ENCODE measurements at regions not wholly inside any gene's neighbourhood (a gene's known extent, or its start where the extent isn't known, plus 50 kb on each side); places are given as distances from the start of the nearest gene placed in this dataset.

- no peak overlapping the region for H3K9ac ChIP-seq (ENCODE audit: low read depth in 1 of 2, low read length in 2 of 2)
- 90% methylated on average over 4 of the region's 4 CpGs for WGBS
- H3K27me3 ChIP-seq (ENCODE audit: control insufficient read depth in 4 of 4, insufficient read depth in 4 of 4, low read length in 3 of 4): no peaks in the 10 kb centered on the region
- no peaks in the 10 kb centered on the region for H3K36me3 ChIP-seq (ENCODE audit: control insufficient read depth in 4 of 4, insufficient read depth in 3 of 4, low read depth in 1 of 4, low read length in 3 of 4)
- H3K4me3 ChIP-seq (ENCODE audit: low read depth in 1 of 3, low read length in 3 of 3): no peak overlapping the region
- no peak overlapping the region for H3K27ac ChIP-seq (ENCODE audit: low read depth in 1 of 2, low read length in 2 of 2)
- H3K4me1 ChIP-seq (ENCODE audit: control insufficient read depth in 4 of 4, insufficient read depth in 4 of 4, low read length in 3 of 4): no peaks in the 10 kb centered on the region
- TF ChIP-seq ZBTB33 (IDR thresholded peaks at IDR 0.05) (no peak), GABPA (IDR thresholded peaks at IDR 0.05 in 1 of 2, conservative IDR thresholded peaks at IDR 0.05 in 1 of 2) (no peak), MAX (IDR thresholded peaks at IDR 0.05) (no peak), CTCF (IDR thresholded peaks at IDR 0.05; ENCODE audit: low read depth, low read length, missing input control) (no peak), HNF4A (conservative IDR thresholded peaks at IDR 0.05) (no peak), JUND (IDR thresholded peaks at IDR 0.05) (no peak), SP1 (IDR thresholded peaks at IDR 0.05) (no peak), TAF1 (conservative IDR thresholded peaks at IDR 0.05) (no peak), EGR1 (IDR thresholded peaks at IDR 0.05; ENCODE audit: low read depth in 2 of 2) (no peak), HNF4G (IDR thresholded peaks at IDR 0.05) (no peak), NR2F2 (IDR thresholded peaks at IDR 0.05) (no peak), RAD21 (IDR thresholded peaks at IDR 0.05) (no peak), REST (IDR thresholded peaks at IDR 0.05) (no peak), FOXA1 (IDR thresholded peaks at IDR 0.05) (no peak), FOXA2 (IDR thresholded peaks at IDR 0.05) (no peak), YY1 (IDR thresholded peaks at IDR 0.05) (no peak), ATF3 (IDR thresholded peaks at IDR 0.05) (no peak), RXRA (IDR thresholded peaks at IDR 0.05) (no peak)
- DNase-seq (ENCODE audit: low spot score): no peak
- H3K9me3 ChIP-seq (ENCODE audit: control insufficient read depth in 4 of 4, low read length in 3 of 4): no peaks in the 10 kb centered on the region
Measured at GRCh38 chr20:51880188-51880587, 77.9 kb upstream of the SALL4 start.

Data from liver (tissue), 8 donors.